AG04450 (cell line): ENCODE measurements at regions not wholly inside any gene's neighbourhood (a gene's known extent, or its start where the extent isn't known, plus 50 kb on each side); places are given as distances from the start of the nearest gene placed in this dataset.

Experiments
- CTCF ChIA-PET: fragments of 300-600, 350-600 bp; formaldehyde crosslinking; extraction: SDS; loops from one replicate; lab custom pipeline; 2022; ENCODE audit warnings: antibody characterized with exemption, inconsistent platforms; lab: Charles Lee
- POLR2A ChIA-PET: fragments of 350-600 bp; formaldehyde crosslinking; extraction: SDS; loops from one replicate; lab custom pipeline; 2021; ENCODE audit warnings: antibody characterized with exemption, inconsistent platforms; lab: Yijun Ruan, JAX
- DNase-seq: peaks from one replicate; pipeline ENCODE4 v3.0.0-alpha.2; 2011; ENCODE audit warnings: low read depth, low spot score
- H3K27ac ChIP-seq: one replicate; pipeline ENCODE4 v1.5.1; 2012; ENCODE audit warnings: low read depth, low read length, control low read depth
- H3K27me3 ChIP-seq: one replicate; pipeline ENCODE4 v1.6.0; 2012; ENCODE audit warnings: low read length; ENCODE audit not compliant: control insufficient read depth, insufficient read depth
- H3K4me3 ChIP-seq: 2 replicates; pipeline ENCODE4 v1.5.1; 2011; ENCODE audit warnings: mild to moderate bottlenecking, low read depth, low read length, control low read depth
- H3K9me3 ChIP-seq: 2 replicates; pipeline ENCODE4 v1.5.1; 2012; ENCODE audit warnings: low read length; ENCODE audit not compliant: control insufficient read depth, insufficient read depth
- CTCF ChIP-seq: IDR thresholded peaks from 2 replicates; pipeline ENCODE4 v1.5.1; 2011; ENCODE audit warnings: low read depth, low read length, control low read depth, inconsistent platforms

- TF ChIP-seq CTCF, result no peak
- no peaks in the 10 kb centered on the region for H3K27me3 ChIP-seq
- ChIA-PET CTCF (no interaction called here), POLR2A (no interaction called here)
- H3K4me3 ChIP-seq, result no peak overlapping the region
- no peaks in the 10 kb centered on the region for H3K9me3 ChIP-seq
- H3K27ac ChIP-seq, result no peak overlapping the region
- no peak for DNase-seq
Measured at GRCh38 chr1:184865831-184866230, 108.5 kb downstream of the NIBAN1 start.

DNA sequence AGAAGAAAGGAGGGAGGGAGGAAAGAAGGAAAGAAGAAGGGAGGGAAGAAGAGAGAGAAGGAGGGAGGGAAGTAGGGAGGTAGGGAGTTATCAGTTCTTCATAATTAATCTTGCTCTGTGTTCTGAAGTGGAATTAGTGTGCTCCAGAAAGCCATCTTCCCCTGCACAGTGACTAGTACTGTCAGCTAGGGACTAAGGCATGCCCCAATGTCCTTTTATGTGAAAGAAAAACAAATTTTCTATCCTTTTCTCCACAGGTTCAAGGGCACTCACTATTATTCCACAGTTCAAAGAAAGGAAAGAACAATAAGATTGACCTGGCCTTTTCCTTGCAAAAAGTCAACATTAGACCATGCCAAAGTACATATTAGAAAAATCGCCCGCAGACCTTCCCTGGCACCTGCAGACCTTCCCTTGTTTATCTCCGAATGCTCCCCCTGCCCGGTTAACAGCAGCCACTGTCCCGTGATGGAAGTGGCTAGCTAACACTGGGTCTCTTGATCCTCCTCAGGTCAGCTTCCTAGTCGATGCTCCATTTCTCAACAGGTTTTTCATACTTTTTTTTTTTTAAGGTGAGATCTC is 107.2 kb upstream of the EDEM3 start:
- H3K9me3 ChIP-seq, result no peaks in the 10 kb centered on the region
- CTCF ChIA-PET, result no interaction called here
- DNase-seq, result no peak
- no peak overlapping the region for H3K27ac ChIP-seq
- no peak overlapping the region for H3K4me3 ChIP-seq
- POLR2A ChIA-PET, result no interaction called here
- no peaks in the 10 kb centered on the region for H3K27me3 ChIP-seq
- TF ChIP-seq CTCF, result no peak

- Histone ChIP-seq H3K27ac (no peak overlapping the region), H3K4me3 (no peak overlapping the region), H3K27me3 (no peaks in the 10 kb centered on the region), H3K9me3 (no peaks in the 10 kb centered on the region)
- DNase-seq, result no peak
- POLR2A ChIA-PET, result no interaction called here
- no peak for TF ChIP-seq CTCF
- CTCF ChIA-PET, result interaction anchor here (1.1 kb wide), 1 partner anchor 56 kb away, joined by 4 read pairs; no protein-coding TSS in a partner anchor
Measured at GRCh38 chr1:184860985-184861754, 106.5 kb upstream of the EDEM3 start.

GRCh38 chr1:184860535-184860934 is 105.9 kb upstream of the EDEM3 start:
- CTCF ChIA-PET, result interaction anchor here (1.1 kb wide), 1 partner anchor 55 kb away, joined by 4 read pairs; no protein-coding TSS in a partner anchor
- POLR2A ChIA-PET, result no interaction called here
- Histone ChIP-seq H3K27me3 (no peaks in the 10 kb centered on the region), H3K27ac (no peak overlapping the region), H3K9me3 (no peaks in the 10 kb centered on the region), H3K4me3 (no peak overlapping the region)
- TF ChIP-seq CTCF, result no peak
- no peak for DNase-seq

DNA sequence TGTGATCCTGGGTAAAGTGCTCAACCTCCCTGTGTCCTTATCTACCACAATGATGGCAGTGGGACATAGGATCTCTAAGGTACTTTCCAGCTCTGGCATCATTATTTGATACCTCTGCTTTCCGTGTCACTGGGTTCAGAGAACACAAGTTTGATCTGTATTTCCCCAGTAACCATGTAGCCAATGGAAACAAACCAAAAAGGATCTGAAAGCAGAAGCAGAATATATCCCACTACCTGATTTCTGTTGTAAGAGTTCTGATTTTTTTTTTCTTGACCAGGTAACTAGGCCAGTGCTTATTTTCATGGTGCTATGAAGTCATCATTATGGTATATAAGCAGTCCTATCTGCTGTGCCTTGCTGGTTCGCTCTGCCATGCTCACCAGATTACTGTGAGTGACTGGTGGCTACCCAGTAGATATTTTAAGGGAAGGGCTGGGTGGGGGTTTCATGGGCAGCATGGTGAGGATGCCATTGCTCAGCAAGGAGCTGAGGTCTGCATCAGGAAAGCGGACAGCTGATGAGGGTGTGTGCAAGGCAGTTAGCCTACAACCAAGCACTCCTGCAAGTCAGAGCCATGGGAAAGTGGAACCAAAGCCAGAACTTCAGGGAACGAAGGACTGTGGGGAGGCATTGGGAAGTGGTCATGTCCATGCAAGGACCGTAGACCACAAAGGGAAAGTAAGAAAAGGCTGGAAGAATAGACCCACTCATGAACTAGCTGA is 104.9 kb upstream of the EDEM3 start:
- Histone ChIP-seq H3K9me3 (no peaks in the 10 kb centered on the region), H3K4me3 (no peak overlapping the region), H3K27ac (no peak overlapping the region), H3K27me3 (no peaks in the 10 kb centered on the region)
- ChIA-PET CTCF (interaction anchor here (1.1 kb wide), 1 partner anchor 54 kb away, joined by 4 read pairs; no protein-coding TSS in a partner anchor), POLR2A (no interaction called here)
- DNase-seq, result no peak
- no peak for TF ChIP-seq CTCF
